Fibroblast of peridontal ligament (primary cell): ENCODE measurements at regions not wholly inside any gene's neighbourhood (a gene's known extent, or its start where the extent isn't known, plus 50 kb on each side); places are given as distances from the start of the nearest gene placed in this dataset.
A peak's percentile ranks its signal among the peaks of the same experiment; 100 is the strongest.
"Not testable (repeated sequence)": the region's sequence is repeated elsewhere in the genome, so short reads cannot be mapped to it uniquely, and the experiment has no call there.

Source experiments
- DNase-seq: peaks from one replicate; pipeline ENCODE4 v3.0.0-alpha.2; 2010; ENCODE audit errors: extremely low read depth

- no peak for DNase-seq
These were observed 55.4 kb upstream of the GRPR start for GRCh38 chrX:16067886-16068515.

- no peak for DNase-seq
These were observed 59.4 kb upstream of the GRPR start for GRCh38 chrX:16063921-16064320.

GRCh38 chrX:16063141-16063540 lies 60.2 kb upstream of the GRPR start:
- DNase-seq = peak; percentile 2

- no peak for DNase-seq
These were observed 62.1 kb upstream of the GRPR start for GRCh38 chrX:16061296-16061695.

- no peak for DNase-seq
These were observed 63.1 kb upstream of the GRPR start for GRCh38 chrX:16060252-16060651.

- DNase-seq = not testable (repeated sequence)
These were observed 74.2 kb upstream of the GRPR start for GRCh38 chrX:16049126-16049525.

GRCh38 chrX:16042980-16043379 lies 80.4 kb upstream of the GRPR start:
- DNase-seq = no peak

- no peak for DNase-seq
These were observed 83.5 kb upstream of the GRPR start for GRCh38 chrX:16039834-16040233.

GRCh38 chrX:16039363-16039762 lies 84.0 kb upstream of the GRPR start:
- DNase-seq = no peak

GRCh38 chrX:16033331-16033730 lies 90.0 kb upstream of the GRPR start:
- DNase-seq = peak; percentile 87

- no peak for DNase-seq
These were observed 94.8 kb upstream of the GRPR start for GRCh38 chrX:16028576-16028975.

- peak; percentile 35 for DNase-seq
These were observed 99.3 kb upstream of the GRPR start for GRCh38 chrX:16023790-16024734.

- peak; percentile 38 for DNase-seq
These were observed 100.7 kb upstream of the GRPR start for GRCh38 chrX:16022580-16023200.

GRCh38 chrX:16018291-16018690 lies 105.1 kb upstream of the GRPR start:
- DNase-seq = no peak

- DNase-seq = peak; percentile 5
These were observed 109.2 kb upstream of the GRPR start for GRCh38 chrX:16014171-16014570.

- DNase-seq = no peak
These were observed 111.1 kb upstream of the GRPR start for GRCh38 chrX:16012250-16012649.

- peak; percentile 69 for DNase-seq
These were observed 117.4 kb upstream of the GRPR start for GRCh38 chrX:16005917-16006316.

GRCh38 chrX:16002185-16002584 lies 121.2 kb upstream of the GRPR start:
- DNase-seq = no peak

GRCh38 chrX:15998350-15998749 lies 125.0 kb upstream of the GRPR start:
- DNase-seq = no peak

GRCh38 chrX:15989716-15990115 lies 133.6 kb upstream of the GRPR start:
- peak; percentile 6 for DNase-seq

- DNase-seq = peak; percentile 86
These were observed 134.3 kb upstream of the AP1S2 start for GRCh38 chrX:15988661-15989603.

- no peak for DNase-seq
These were observed 131.3 kb upstream of the AP1S2 start for GRCh38 chrX:15985937-15986336.
